Mucosa of rectum (tissue), 2 donors: ENCODE measurements at regions not wholly inside any gene's neighbourhood (a gene's known extent, or its start where the extent isn't known, plus 50 kb on each side); places are given as distances from the start of the nearest gene placed in this dataset.

Experiments used
- H3K27ac ChIP-seq, 2 donors: one replicate each; pipeline ENCODE4 v1.7.0; 2013; ENCODE audit warnings: inconsistent platforms in 2 of 2, low read depth in 2 of 2, low read length in 2 of 2
- H3K27me3 ChIP-seq, 2 donors: one replicate each; pipeline ENCODE4 v1.7.0; 2013; ENCODE audit warnings: low read length in 2 of 2; ENCODE audit not compliant: control insufficient read depth in 2 of 2, insufficient read depth in 2 of 2
- H3K36me3 ChIP-seq, 2 donors: one replicate each; pipeline ENCODE4 v1.7.0; 2013; ENCODE audit warnings: low read length in 2 of 2; ENCODE audit not compliant: control insufficient read depth in 2 of 2, insufficient read depth in 2 of 2
- H3K4me1 ChIP-seq, 2 donors: one replicate each; pipeline ENCODE4 v1.7.0; 2013; ENCODE audit warnings: low read length in 2 of 2, mild to moderate bottlenecking in 1 of 2; ENCODE audit not compliant: control insufficient read depth in 2 of 2, insufficient read depth in 2 of 2
- H3K4me3 ChIP-seq, 2 donors: one replicate each; pipeline ENCODE4 v1.7.0; 2013; ENCODE audit warnings: low read length in 2 of 2
- H3K9ac ChIP-seq, 2 donors: one replicate each; pipeline ENCODE4 v1.7.0; 2013; ENCODE audit warnings: low read length in 2 of 2, low read depth in 1 of 2, mild to moderate bottlenecking in 1 of 2
- H3K9me3 ChIP-seq, 2 donors: one replicate each; pipeline ENCODE4 v1.7.0; 2013; ENCODE audit warnings: low read length in 2 of 2; ENCODE audit not compliant: control insufficient read depth in 2 of 2
- donor health status: healthy.
- donor health status: Normal muscosa, but diverticular disease.

- no peak overlapping the region for H3K27ac ChIP-seq
- H3K9me3 ChIP-seq, result no peaks in the 10 kb centered on the region
- H3K27me3 ChIP-seq, result no peaks in the 10 kb centered on the region
- no peaks in the 10 kb centered on the region for H3K4me1 ChIP-seq
- H3K4me3 ChIP-seq, result no peak overlapping the region
- no peak overlapping the region for H3K9ac ChIP-seq
- H3K36me3 ChIP-seq, result no peaks in the 10 kb centered on the region
Observed at GRCh38 chr21:28427394-28428022, 565.2 kb downstream of the LTN1 start.

GRCh38 chr21:28426545-28426944, 566.1 kb downstream of the LTN1 start:
- Histone ChIP-seq H3K9ac (no peak overlapping the region), H3K27ac (no peak overlapping the region), H3K4me3 (no peak overlapping the region), H3K36me3 (no peaks in the 10 kb centered on the region), H3K27me3 (no peaks in the 10 kb centered on the region), H3K4me1 (no peaks in the 10 kb centered on the region), H3K9me3 (no peaks in the 10 kb centered on the region)

- Histone ChIP-seq H3K36me3 (no peaks in the 10 kb centered on the region), H3K27me3 (no peaks in the 10 kb centered on the region), H3K4me3 (no peak overlapping the region), H3K9ac (no peak overlapping the region), H3K27ac (no peak overlapping the region), H3K4me1 (no peaks in the 10 kb centered on the region), H3K9me3 (no peaks in the 10 kb centered on the region)
Observed at GRCh38 chr21:28423521-28424190, 569.0 kb downstream of the LTN1 start.

GRCh38 chr21:28421716-28422524, 570.8 kb downstream of the LTN1 start:
- no peaks in the 10 kb centered on the region for H3K36me3 ChIP-seq
- no peak overlapping the region for H3K27ac ChIP-seq
- H3K9ac ChIP-seq, result no peak overlapping the region
- no peaks in the 10 kb centered on the region for H3K27me3 ChIP-seq
- no peaks in the 10 kb centered on the region for H3K4me1 ChIP-seq
- H3K4me3 ChIP-seq, result no peak overlapping the region
- H3K9me3 ChIP-seq, result no peaks in the 10 kb centered on the region

- no peak overlapping the region for H3K27ac ChIP-seq
- H3K9ac ChIP-seq, result no peak overlapping the region
- no peak overlapping the region for H3K4me3 ChIP-seq
- H3K36me3 ChIP-seq, result no peaks in the 10 kb centered on the region
- no peaks in the 10 kb centered on the region for H3K9me3 ChIP-seq
- H3K4me1 ChIP-seq, result no peaks in the 10 kb centered on the region
- no peaks in the 10 kb centered on the region for H3K27me3 ChIP-seq
Observed at GRCh38 chr21:28419811-28420210, 572.9 kb downstream of the LTN1 start.

GRCh38 chr21:28418726-28419514, 573.8 kb downstream of the LTN1 start:
- Histone ChIP-seq H3K4me3 (no peak overlapping the region), H3K9ac (no peak overlapping the region), H3K27me3 (no peaks in the 10 kb centered on the region), H3K4me1 (no peaks in the 10 kb centered on the region), H3K27ac (no peak overlapping the region), H3K36me3 (no peaks in the 10 kb centered on the region), H3K9me3 (no peaks in the 10 kb centered on the region)

GRCh38 chr21:28410256-28410655, 582.4 kb downstream of the LTN1 start:
- H3K9me3 ChIP-seq, result no peaks in the 10 kb centered on the region
- no peak overlapping the region for H3K27ac ChIP-seq
- no peaks in the 10 kb centered on the region for H3K27me3 ChIP-seq
- H3K4me3 ChIP-seq, result no peak overlapping the region
- H3K4me1 ChIP-seq, result no peaks in the 10 kb centered on the region
- H3K36me3 ChIP-seq, result no peaks in the 10 kb centered on the region
- no peak overlapping the region for H3K9ac ChIP-seq

- H3K27ac ChIP-seq, result no peak overlapping the region
- no peaks in the 10 kb centered on the region for H3K4me1 ChIP-seq
- no peak overlapping the region for H3K4me3 ChIP-seq
- no peaks in the 10 kb centered on the region for H3K9me3 ChIP-seq
- no peak overlapping the region for H3K9ac ChIP-seq
- no peaks in the 10 kb centered on the region for H3K36me3 ChIP-seq
- H3K27me3 ChIP-seq, result no peaks in the 10 kb centered on the region
Observed at GRCh38 chr21:28402616-28402989, 590.1 kb downstream of the LTN1 start.

GRCh38 chr21:28397040-28397439, 595.6 kb downstream of the LTN1 start:
- H3K4me3 ChIP-seq, result no peak overlapping the region
- no peaks in the 10 kb centered on the region for H3K9me3 ChIP-seq
- H3K4me1 ChIP-seq, result peaks cover 0 to 5% of the 10 kb centered on the region in 2 donors
- H3K36me3 ChIP-seq, result no peaks in the 10 kb centered on the region
- no peak overlapping the region for H3K9ac ChIP-seq
- H3K27me3 ChIP-seq, result no peaks in the 10 kb centered on the region
- no peak overlapping the region for H3K27ac ChIP-seq

GRCh38 chr21:28396421-28396820, 596.3 kb downstream of the LTN1 start:
- H3K4me3 ChIP-seq, result no peak overlapping the region
- no peak overlapping the region for H3K9ac ChIP-seq
- H3K27ac ChIP-seq, result no peak overlapping the region
- H3K36me3 ChIP-seq, result no peaks in the 10 kb centered on the region
- H3K9me3 ChIP-seq, result no peaks in the 10 kb centered on the region
- peaks cover 0 to 5% of the 10 kb centered on the region in 2 donors for H3K4me1 ChIP-seq
- H3K27me3 ChIP-seq, result no peaks in the 10 kb centered on the region
